ENCODE measurements at regions not wholly inside any gene's neighbourhood (a gene's known extent, or its start where the extent isn't known, plus 50 kb on each side); places are given as distances from the start of the nearest gene placed in this dataset.

DNA sequence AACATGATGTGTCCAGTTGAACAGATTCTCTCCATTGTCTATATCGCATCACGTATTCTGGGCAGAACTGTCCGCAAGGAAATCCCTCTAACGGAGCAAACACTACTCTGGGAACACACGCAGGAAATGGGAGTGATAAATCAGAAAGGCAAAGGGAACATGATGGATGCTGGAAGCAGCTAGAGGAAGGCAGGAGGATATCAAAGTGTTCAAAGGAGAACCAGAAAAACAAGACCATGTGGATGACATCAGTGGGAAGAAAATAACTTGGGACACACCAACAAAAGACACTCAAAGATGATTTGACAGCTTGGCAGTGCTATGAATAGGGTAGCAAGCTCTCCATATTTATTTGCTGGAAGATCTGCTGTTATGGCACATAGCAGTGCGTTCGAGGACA lies 142.9 kb downstream of the PLK2 start:
- TF ChIP-seq, protein P1, sequence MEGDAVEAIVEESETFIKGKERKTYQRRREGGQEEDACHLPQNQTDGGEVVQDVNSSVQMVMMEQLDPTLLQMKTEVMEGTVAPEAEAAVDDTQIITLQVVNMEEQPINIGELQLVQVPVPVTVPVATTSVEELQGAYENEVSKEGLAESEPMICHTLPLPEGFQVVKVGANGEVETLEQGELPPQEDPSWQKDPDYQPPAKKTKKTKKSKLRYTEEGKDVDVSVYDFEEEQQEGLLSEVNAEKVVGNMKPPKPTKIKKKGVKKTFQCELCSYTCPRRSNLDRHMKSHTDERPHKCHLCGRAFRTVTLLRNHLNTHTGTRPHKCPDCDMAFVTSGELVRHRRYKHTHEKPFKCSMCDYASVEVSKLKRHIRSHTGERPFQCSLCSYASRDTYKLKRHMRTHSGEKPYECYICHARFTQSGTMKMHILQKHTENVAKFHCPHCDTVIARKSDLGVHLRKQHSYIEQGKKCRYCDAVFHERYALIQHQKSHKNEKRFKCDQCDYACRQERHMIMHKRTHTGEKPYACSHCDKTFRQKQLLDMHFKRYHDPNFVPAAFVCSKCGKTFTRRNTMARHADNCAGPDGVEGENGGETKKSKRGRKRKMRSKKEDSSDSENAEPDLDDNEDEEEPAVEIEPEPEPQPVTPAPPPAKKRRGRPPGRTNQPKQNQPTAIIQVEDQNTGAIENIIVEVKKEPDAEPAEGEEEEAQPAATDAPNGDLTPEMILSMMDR (IDR thresholded peaks at IDR 0.05) = no peak

DNA sequence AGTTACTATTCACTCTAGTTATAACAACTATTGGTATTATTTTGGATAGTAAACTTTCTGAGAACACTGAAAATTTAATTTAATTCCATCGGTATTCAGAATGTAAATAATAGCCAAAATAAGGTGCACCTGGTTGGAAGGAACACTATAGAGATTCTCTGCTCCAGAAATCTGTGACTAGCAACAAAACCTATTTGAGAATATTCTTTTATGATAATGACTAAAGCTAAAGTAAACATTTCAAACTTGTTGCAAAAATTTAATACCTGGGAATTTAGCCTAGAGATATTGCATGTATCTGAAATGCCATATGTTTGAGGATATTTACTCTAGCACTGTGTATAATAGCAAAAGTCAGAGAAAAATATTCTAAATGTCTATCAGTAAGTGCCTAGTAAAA lies 144.1 kb downstream of the PLK2 start:
- TF ChIP-seq, protein P1 (IDR thresholded peaks at IDR 0.05) = no peak

DNA sequence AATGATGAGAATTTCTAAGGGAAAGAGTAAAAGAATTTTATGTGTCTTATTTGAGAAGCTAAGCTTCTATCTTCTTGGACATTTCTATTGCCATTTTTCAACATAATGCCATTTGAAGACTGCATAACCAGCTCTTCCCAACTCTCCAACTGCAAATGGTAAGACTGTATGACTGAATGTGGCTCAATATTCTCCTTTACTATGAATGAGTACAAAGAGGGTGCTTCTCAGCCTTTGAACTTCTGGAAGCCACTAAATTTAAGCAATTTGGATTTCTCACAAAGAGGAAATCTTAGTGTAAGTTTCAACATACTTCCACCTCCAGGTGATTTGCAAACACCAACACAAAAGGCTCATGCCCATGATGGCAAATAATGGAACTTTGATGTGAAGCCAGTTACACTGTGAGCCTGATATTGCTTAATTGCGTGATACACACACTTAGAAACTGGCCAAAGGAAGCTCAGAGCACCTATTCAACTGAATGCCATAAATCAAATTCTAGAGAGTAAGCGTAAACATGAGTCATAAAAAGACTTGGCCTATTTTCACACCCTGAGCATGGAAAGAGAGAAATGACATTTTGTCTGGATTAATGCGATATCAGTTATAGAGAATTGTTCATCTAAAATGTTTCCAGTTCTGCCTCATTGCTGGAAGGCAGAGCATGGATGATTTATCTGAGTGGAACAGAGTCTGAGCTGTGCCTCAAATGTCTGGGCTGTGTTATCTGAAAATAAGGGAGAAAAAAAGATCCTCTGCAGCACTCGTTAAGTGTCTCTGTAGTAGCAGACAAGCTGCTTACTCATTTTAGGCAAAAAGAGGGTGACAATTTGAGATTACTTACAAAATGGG lies 145.3 kb downstream of the PLK2 start:
- TF ChIP-seq, protein P1 (IDR thresholded peaks at IDR 0.05) = no peak

DNA sequence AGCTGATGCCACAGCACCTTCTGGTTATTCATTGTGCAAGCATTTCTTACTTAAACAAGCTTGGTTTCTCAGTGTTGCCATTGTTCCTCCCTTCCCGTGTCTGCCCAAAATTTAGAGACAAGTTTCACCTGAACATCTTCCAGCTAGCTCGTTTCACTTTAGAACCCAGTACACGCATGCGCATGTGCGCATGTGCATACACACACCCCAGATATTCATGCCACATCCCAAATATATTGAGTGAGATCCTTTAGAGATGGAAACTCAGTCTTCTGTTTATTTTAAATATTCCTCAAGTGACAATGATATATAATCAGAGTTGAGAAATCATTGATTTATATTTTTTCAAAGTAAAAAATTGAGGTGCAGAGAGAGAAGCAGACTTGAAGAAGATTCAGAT lies 147.6 kb downstream of the PLK2 start:
- TF ChIP-seq, protein P1 (IDR thresholded peaks at IDR 0.05) = no peak

DNA sequence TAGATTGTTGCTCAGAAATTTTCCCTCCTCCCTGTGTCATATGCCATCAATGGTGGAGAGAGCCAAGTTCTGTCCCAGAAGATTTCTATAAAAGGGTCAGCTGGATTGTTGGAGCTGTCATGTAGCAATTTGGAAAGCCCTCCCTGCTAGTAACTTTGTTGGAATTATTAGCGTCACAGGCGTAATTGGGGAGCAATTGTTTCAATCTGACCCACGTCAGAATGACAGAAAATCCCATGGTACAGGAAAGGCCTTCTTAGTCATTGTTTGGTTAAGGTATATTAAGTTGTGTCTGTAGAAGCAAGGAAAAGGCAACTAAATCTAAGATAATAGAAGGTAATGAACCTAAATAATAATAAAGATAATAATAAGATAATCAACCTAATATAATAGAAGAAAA lies 148.4 kb downstream of the PLK2 start:
- TF ChIP-seq, protein P1 (IDR thresholded peaks at IDR 0.05) = no peak

DNA sequence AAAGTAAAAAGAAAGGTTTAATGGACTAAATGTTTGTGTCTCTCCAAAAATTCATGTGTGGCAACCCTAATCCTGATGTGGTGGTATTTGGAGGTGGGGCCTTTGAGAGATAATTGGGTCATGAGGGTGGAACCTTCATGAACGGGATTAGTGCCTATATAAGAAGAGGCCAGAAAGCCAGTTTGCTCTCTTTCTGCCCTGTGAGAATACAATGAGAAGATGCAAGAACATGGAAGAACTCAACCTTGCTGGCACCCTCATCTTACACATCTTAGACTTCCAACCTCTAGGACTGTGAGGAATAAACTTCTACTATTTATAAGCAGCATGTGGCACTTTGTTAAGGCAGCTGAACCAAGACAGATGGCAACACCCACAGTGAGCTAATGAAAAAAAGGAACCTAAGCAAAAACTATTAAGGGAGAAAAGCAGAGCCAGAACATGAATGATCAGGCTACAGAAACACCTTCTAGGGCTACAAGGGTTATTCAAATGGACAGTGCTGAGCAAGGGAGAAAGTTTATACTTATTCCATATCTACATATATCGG lies 159.5 kb downstream of the PLK2 start:
- TF ChIP-seq, protein P1 (IDR thresholded peaks at IDR 0.05) = no peak

DNA sequence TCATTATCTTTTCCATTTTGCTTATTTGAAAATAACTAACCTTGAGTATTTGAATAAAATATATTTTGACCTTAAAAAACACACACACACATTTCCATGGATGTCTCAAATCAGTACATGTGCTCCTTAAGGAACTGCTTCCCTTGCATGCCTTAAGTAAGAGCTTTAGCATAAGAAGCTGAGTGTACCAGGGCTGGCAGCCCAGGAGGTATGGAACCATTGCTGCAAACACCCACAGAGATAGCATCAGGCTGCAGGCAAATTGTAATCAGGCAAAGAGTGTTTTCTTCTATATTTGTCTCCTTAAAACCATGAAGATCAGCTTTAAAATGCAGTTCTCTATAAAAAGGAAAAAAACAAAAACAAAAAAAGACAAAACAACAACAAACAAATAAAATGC lies 160.6 kb downstream of the PLK2 start:
- TF ChIP-seq, protein P1 (IDR thresholded peaks at IDR 0.05) = no peak
